Fibroblast of the aortic adventitia (primary cell): ENCODE measurements at regions not wholly inside any gene's neighbourhood (a gene's known extent, or its start where the extent isn't known, plus 50 kb on each side); places are given as distances from the start of the nearest gene placed in this dataset.
"Not testable (repeated sequence)": the region's sequence is repeated elsewhere in the genome, so short reads cannot be mapped to it uniquely, and the experiment has no call there.

Source experiments
- DNase-seq: peaks from one replicate; pipeline ENCODE4 v3.0.0-alpha.2; 2010; ENCODE audit warnings: low read depth
- H3K4me3 ChIP-seq: 2 replicates; pipeline ENCODE4 v1.5.1; 2011; ENCODE audit warnings: low read depth, mild to moderate bottlenecking, control low read depth, low read length, moderate library complexity
- TF ChIP-seq, protein P1 (sequence below): IDR thresholded peaks from 2 replicates; pipeline ENCODE4 v1.5.1; 2011; ENCODE audit warnings: mild to moderate bottlenecking, low read length, control low read depth, inconsistent platforms; ENCODE audit not compliant: insufficient read depth

DNA sequence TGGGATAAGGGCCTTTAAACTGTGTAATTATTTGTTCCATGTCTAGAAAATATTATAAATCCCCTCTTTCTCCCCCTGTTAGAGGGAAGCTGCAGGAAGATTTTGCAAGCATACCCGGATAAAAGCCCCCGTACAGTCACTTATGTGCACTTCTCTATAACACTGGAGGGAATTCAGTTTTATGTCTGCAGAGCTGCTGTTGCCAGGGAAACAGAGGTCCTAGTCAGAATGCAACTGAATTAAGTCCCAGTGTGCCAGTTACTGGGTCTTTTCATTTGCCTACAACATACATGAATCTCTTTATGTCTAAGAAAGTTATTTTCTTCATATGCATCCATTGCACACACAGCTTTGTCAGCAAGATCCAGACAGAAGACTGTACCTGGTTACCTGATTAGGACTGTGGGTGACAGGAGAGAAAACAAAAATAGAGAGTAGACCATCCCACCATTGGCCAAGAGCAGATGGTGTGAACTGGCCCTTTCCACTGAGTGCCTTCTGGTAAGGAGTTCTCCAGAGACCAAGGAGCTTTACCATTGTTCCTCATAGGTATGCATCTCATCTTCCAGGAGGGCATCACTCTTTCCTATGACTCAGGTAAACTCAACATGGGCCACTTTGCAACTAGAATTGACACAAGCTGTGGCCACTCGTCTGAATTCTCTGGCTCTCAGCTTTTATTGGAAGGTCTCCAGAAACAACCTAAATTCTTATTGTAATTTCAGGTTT, 180.8 kb upstream of the PHACTR1 start:
- TF ChIP-seq, protein P1, sequence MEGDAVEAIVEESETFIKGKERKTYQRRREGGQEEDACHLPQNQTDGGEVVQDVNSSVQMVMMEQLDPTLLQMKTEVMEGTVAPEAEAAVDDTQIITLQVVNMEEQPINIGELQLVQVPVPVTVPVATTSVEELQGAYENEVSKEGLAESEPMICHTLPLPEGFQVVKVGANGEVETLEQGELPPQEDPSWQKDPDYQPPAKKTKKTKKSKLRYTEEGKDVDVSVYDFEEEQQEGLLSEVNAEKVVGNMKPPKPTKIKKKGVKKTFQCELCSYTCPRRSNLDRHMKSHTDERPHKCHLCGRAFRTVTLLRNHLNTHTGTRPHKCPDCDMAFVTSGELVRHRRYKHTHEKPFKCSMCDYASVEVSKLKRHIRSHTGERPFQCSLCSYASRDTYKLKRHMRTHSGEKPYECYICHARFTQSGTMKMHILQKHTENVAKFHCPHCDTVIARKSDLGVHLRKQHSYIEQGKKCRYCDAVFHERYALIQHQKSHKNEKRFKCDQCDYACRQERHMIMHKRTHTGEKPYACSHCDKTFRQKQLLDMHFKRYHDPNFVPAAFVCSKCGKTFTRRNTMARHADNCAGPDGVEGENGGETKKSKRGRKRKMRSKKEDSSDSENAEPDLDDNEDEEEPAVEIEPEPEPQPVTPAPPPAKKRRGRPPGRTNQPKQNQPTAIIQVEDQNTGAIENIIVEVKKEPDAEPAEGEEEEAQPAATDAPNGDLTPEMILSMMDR, result no peak
- H3K4me3 ChIP-seq, result no peak overlapping the region
- DNase-seq, result no peak

DNA sequence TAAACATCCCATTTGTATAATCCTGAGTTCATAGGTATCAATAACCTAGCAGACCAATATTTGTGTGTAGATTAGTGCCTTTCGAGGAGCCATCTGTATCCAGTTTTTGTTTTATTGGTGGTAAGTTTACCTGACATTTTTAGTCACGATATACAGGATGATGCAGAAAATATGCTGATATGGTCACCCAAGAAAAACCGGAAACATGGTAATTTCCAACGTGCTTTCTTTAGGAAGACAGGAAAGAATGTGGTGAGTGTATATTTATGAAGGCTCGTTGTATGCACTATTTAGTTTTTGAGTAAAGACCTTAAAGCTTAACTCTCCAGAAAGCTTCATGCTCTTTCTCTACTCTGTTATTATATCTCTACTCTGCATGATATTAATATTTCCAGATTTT, 180.2 kb upstream of the PHACTR1 start:
- no peak overlapping the region for H3K4me3 ChIP-seq
- no peak for DNase-seq
- TF ChIP-seq, protein P1, result no peak

DNA sequence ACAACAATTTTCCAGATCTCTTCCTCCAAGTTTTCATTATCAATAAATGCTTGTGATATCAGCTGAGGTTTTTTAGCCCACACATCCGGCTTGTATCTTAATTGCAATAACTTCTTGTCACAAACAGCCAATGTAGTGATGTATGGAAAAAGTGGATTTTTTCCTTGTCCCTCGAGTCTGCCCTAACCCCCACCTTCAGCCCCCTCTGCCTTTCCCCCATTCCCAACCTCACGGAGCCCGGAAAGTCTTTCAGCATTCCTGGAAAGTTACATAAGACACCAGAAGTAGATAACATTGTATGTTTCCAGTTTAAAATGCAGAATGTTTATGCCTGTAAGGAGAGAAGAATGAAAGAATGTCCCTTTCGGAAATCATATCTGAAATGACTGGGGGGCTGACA, 179.2 kb upstream of the PHACTR1 start:
- TF ChIP-seq, protein P1, result no peak
- H3K4me3 ChIP-seq, result no peak overlapping the region
- peak; percentile 95 for DNase-seq

DNA sequence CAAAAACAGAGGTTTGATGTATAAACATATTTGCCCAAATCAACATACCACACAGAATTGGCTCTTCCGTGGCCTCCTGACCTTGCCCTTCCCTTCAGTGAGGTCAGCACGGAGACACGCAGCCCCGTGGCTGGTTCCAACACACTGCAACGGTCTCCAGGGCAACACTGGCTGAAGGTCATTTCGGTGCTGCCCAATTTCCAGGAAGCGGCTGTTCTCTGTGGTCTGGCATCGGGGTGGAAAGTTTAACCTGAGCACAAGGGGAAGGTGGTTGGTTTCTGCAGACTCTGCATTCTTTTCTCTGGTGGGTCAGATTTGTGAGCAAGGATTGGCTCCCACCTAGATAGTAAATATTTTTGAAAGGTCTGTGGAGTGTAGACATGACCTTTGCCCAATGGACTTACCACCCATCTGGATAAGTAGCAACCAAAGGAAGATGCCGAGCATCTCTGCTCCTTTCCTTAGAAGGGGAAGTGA, 177.6 kb upstream of the PHACTR1 start:
- no peak overlapping the region for H3K4me3 ChIP-seq
- TF ChIP-seq, protein P1, result no peak
- peak; percentile 77 for DNase-seq

DNA sequence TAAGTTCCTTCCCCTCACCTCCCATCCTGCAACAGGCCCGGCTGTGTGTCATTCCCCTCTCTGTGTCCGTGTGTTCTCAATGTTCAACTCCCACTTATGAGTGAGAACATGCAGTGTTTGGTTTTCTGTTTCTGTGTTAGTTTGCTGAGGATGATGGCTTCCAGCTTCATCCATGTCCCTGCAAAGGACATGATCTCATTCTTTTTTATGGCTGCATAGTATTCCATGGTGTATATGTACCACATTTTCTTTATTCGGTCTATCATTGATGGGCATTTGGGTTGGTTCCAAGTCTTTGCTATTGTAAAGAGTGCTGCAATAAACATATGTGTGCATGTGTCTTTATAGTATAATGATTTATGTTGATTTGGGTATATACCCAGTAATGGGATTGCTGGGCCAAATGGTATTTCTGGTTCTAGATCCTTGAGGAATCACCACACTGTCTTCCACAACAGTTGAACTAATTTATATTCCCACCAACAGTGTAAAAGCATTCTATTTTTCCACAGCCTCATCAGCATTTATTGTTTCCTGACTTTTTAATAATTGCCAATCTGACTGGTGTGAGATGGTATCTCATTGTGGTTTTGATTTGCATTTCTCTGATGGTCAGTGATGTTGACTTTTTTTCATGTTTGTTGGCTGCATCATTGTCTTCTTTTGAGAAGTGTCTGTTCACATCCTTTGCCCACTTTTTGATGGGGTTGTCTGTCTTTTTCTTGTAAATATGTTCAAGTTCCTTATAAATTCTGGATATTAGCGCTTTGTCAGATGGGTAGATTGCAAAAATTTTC, 174.1 kb upstream of the PHACTR1 start:
- not testable (repeated sequence) for DNase-seq, H3K4me3 ChIP-seq

DNA sequence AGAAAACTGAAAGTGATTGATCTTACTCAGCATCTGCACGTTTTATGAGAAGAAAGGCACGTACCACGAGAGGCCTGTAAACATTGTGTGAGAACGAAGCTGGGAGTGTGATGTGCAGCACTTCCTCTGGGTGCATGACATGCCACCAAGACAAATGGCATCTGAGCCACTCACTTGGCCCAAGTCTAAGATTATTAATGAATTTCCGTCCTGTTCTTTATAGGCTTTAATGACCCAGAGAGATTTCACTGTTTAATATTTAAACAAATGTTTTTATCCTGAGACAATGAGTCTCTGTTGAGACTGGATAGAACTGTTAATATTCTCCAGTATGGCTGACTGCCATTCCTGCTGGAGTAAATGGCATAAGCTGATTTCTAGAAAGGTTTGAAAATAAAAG, 172.6 kb upstream of the PHACTR1 start:
- no peak for DNase-seq
- TF ChIP-seq, protein P1, result no peak
- H3K4me3 ChIP-seq, result no peak overlapping the region

DNA sequence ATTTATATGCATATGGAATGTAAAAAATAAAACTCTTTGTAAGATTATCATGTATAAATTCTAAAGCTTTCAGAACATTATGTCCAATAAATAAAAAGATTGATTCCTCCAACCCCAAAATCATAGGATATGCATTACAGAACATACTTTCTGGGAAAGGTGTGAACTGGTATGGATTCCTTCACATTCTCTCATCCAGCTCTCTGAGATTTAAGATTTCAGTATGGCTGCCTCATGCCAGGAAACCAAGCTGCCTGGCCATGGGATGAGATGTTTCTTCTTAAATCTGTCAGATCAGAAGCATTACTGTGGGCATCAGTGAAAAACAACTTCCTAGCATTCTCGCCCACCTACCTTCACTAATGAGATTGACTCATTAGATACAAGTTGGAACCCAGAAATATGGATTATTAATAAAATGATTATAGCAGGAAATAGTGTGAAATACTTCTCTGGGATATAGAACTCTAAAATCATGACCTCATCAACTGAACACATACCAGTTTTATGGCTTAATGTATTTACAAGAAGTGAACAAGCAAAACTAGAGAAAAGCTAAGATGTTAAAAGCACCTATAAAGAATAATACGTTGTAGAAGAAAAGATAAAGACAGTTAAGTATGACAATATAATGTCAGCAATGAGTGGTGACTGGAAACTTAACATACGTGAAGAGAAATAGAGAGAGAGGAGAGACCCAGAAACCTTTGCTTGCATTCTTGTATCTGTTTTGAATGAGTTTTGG, 171.6 kb upstream of the PHACTR1 start:
- no peak overlapping the region for H3K4me3 ChIP-seq
- no peak for DNase-seq
- TF ChIP-seq, protein P1, result no peak
